GM18517 (cell line): ENCODE measurements at regions not wholly inside any gene's neighbourhood (a gene's known extent, or its start where the extent isn't known, plus 50 kb on each side); places are given as distances from the start of the nearest gene placed in this dataset.

Experiments used
- ATAC-seq: cut with Tn5 transposase; IDR thresholded peaks from one replicate; pipeline ENCODE4 v1.9.1; 2021; ENCODE audit warnings: mild to moderate bottlenecking, moderate library complexity; ENCODE audit not compliant: unreplicated experiment

GRCh38 chr2:187920511-187920910 lies 366.3 kb upstream of the TFPI start:
- no peak for ATAC-seq

DNA sequence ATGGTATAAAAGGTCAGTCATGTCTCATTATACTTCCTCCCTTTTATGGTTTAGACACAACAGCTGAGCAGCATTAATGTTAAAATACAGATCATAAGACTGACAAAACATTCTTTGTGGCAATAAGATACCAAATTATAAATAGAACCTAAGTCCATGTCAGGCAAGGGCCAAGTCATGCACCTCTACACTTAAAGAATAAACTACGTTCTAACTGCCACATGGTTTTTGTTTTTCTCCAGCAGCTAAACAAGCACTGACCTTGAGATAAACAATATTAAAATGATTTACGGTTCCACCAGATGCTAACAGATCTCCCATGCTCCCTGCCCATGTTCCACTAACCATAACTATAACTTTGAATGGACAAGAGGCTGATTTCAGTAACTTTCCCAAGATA lies 368.6 kb upstream of the TFPI start:
- ATAC-seq, result no peak

- no peak for ATAC-seq
Observed at GRCh38 chr2:187924293-187924692, 367.4 kb upstream of the GULP1 start.

DNA sequence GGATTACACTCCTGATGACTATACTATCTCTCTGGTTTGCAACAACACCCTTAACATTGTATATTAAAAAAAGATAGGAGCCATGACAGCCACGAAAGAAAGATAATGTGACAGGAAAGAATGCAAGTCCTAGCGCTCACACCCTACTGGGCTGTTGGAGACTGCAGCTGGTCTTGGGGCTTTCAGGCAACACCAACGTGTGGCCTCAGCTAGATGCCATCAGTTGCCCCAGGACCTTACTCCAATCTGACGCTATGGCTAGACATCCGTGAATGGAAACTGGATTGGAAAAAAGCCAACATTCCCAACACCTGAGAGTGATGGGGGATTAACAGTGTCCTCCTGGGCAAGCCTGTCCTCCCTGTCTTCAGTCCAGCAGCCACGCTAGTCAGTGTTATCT lies 357.4 kb upstream of the GULP1 start:
- ATAC-seq, result no peak

- ATAC-seq, result no peak
Observed at GRCh38 chr2:187934692-187935091, 357.0 kb upstream of the GULP1 start.

- ATAC-seq, result no peak
Observed at GRCh38 chr2:187935126-187935525, 356.5 kb upstream of the GULP1 start.

GRCh38 chr2:187936228-187936627 lies 355.4 kb upstream of the GULP1 start:
- ATAC-seq, result no peak

DNA sequence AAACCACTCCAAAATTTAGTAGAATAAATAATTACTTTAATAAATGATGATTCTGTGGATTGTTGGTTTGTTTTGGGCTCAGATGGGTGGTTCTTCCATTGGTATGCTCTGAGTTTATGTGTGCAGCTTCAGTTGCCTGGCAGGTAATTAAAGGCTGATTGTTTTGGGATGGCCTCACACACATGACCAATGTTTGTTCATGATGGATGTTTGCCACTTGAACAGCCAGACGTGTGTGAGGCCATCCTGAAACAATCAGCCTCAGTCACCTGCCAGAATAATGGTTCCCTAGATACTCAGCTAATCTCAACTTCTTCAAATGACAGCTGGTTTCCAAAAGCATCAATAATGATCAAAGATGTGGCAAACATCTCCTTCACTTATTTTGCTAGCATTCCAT lies 352.5 kb upstream of the GULP1 start:
- ATAC-seq, result no peak

GRCh38 chr2:187942876-187943275 lies 348.8 kb upstream of the GULP1 start:
- no peak for ATAC-seq

- no peak for ATAC-seq
Observed at GRCh38 chr2:187943772-187944369, 347.8 kb upstream of the GULP1 start.

DNA sequence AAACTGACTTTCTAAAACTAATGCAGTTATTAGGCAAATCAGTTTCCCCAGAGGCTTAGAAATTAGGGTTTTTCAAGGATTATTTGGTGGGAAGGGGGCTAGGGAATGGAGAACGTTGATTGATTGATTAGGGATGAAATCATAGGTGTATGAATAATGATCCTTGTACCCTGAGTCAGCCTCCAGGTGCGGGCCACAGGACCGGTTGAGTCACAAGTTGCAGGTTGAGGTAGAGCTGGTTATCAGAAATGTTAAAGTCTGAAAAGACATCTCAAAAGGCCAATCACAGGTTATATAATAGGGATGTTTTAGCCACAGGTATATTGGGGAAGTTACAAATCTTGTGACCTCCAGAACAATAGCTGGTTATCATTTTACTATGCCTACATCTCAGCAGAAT lies 341.8 kb upstream of the GULP1 start:
- ATAC-seq, result no peak

- no peak for ATAC-seq
Observed at GRCh38 chr2:187951470-187952218, 340.0 kb upstream of the GULP1 start.

- ATAC-seq, result no peak
Observed at GRCh38 chr2:187956906-187957534, 334.7 kb upstream of the GULP1 start.

GRCh38 chr2:187959821-187960220 lies 331.9 kb upstream of the GULP1 start:
- ATAC-seq, result no peak

GRCh38 chr2:187962538-187962937 lies 329.1 kb upstream of the GULP1 start:
- ATAC-seq, result no peak

DNA sequence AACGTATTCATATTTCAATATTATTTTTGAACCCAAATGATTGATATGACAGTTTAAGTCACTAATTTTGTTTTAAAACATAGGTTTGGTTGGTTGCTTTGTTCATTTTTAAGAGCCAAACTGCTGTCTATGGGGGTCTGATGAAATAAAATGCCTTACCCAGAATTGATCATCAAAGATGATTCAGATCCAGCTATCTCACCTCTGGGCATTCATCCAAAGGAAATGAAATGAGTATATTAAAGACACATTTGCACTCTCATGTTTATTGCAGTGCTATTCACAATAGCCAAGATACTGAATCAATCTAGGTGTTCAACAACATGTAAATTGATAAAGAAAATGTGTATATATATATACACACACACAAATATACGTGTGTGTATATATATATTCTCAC lies 326.9 kb upstream of the GULP1 start:
- no peak for ATAC-seq

DNA sequence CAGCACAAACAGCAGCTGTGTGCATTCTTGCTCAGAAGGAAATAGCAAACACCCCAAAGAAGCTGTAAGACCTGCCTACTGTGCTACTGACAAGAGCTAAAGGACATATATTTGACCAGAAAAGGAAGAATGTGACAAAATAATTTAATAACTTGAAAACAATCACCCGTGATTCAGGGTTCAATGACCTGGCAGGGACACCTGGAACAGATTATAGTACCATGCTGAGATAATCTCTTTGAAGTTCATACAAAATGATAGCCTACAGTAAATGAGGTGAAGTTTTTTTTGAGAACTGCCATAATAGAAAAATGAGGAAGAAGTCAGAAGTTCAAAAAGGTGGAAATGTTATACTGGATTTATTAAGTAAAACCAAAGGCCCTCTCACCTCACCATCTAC lies 324.8 kb upstream of the GULP1 start:
- ATAC-seq, result no peak

DNA sequence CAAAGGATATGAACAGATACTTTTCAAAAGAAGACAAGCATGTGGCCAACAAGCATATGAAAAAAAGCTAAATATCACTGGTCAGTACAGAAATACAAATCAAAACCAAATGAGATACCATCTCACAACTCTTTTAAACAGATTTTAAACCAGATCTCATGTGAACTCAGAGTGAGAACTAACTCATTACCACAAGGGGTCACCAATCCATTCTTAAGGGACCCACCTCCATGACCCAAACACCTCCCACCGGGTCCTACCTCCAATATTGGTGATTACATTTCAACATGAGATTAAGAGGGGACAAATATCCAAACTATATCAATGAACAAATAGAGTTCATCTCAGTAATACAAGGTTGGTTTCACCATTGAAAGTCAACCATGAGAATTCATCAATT lies 319.8 kb upstream of the GULP1 start:
- ATAC-seq, result no peak

DNA sequence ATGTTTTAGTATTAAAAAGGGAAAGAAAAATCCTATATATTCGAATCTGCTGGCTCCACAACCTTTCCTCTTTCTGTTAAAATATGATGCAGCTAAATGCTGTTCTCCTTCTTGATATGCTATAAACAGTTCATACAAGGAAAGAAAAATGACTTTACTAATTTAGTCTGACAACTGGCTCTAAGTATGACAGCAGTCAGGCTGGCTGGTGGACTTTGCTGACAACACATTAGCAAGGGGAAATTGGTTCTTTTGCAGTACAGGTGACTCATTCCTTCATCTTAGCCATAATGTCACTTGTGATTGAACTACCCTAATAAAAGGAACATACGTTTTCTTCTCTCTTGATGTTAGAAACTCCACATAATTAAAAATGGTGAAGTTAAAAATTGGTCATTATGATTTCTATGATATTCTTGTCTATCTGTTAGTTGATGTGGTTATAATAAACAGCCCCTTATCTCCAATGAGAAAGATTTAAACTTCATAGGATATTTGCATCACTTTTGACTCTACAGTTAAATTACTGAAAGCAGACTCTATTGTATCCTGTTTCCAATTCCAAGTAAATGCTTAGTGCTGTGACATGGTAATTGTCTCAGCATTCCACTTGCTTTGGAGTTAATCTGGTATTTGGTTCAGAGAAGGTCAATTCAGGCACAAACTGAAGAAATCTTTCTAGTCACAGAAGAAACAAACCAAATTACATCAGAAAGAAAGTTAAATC lies 315.3 kb upstream of the GULP1 start:
- ATAC-seq, result no peak

- no peak for ATAC-seq
Observed at GRCh38 chr2:187976986-187977333, 314.7 kb upstream of the GULP1 start.

GRCh38 chr2:187978356-187978755 lies 313.3 kb upstream of the GULP1 start:
- no peak for ATAC-seq

- peak; percentile 96 for ATAC-seq
Observed at GRCh38 chr2:187982668-187983067, 309.0 kb upstream of the GULP1 start.
